GM23338 (cell line): ENCODE measurements at regions not wholly inside any gene's neighbourhood (a gene's known extent, or its start where the extent isn't known, plus 50 kb on each side); places are given as distances from the start of the nearest gene placed in this dataset.

Source experiments
- ATAC-seq: fragments of 200-7000 bp; cut with Tn5 transposase; 3 replicates; pipeline ENCODE4 v1.9.1; 2020
- DNase-seq: peaks from one replicate; pipeline ENCODE4 v3.0.0-alpha.2; 2015; ENCODE audit warnings: low spot score
- H2AFZ ChIP-seq: fragments of 200-600 bp; sonication (generic); 2 replicates; pipeline ENCODE4 v1.8.0; 2016; ENCODE audit warnings: antibody characterized with exemption, mild to moderate bottlenecking, moderate library complexity
- H3F3A ChIP-seq: fragments of 200-600 bp; sonication (generic); replicated peaks from 2 replicates; pipeline ENCODE4 v1.8.0; 2017; ENCODE audit warnings: antibody characterized with exemption, mixed run types, low read depth
- H3K27ac ChIP-seq: fragments of 200-600 bp; sonication (generic); 2 replicates; pipeline ENCODE4 v1.6.1; 2016; ENCODE audit warnings: low read depth
- H3K27me3 ChIP-seq: fragments of 200-600 bp; sonication (generic); 2 replicates; pipeline ENCODE4 v1.8.0; 2016; ENCODE audit warnings: mild to moderate bottlenecking, mixed run types, moderate library complexity; ENCODE audit not compliant: insufficient read depth
- H3K36me3 ChIP-seq: fragments of 200-600 bp; sonication (generic); 2 replicates; pipeline ENCODE4 v1.8.0; 2016; ENCODE audit warnings: mild to moderate bottlenecking; ENCODE audit not compliant: insufficient read depth
- H3K4me1 ChIP-seq: fragments of 200-600 bp; sonication (generic); 2 replicates; pipeline ENCODE4 v1.8.0; 2016; ENCODE audit warnings: mild to moderate bottlenecking, moderate library complexity; ENCODE audit not compliant: insufficient read depth
- H3K4me2 ChIP-seq: fragments of 200-600 bp; sonication (generic); 2 replicates; pipeline ENCODE4 v1.7.1; 2017; ENCODE audit warnings: mixed run types
- H3K4me3 ChIP-seq: fragments of 200-600 bp; sonication (generic); 2 replicates; pipeline ENCODE4 v1.6.1; 2016; ENCODE audit warnings: mixed run types
- H3K79me2 ChIP-seq: fragments of 200-600 bp; sonication (generic); replicated peaks from 2 replicates; pipeline ENCODE4 v1.8.0; 2017; ENCODE audit warnings: mild to moderate bottlenecking; ENCODE audit not compliant: insufficient read depth
- H3K9me2 ChIP-seq: fragments of 200-600 bp; sonication (generic); 2 replicates; pipeline ENCODE4 v1.8.0; 2017; ENCODE audit not compliant: insufficient read depth
- H4K20me1 ChIP-seq: fragments of 200-600 bp; sonication (generic); replicated peaks from 2 replicates; pipeline ENCODE4 v1.8.0; 2017; ENCODE audit warnings: mild to moderate bottlenecking; ENCODE audit not compliant: insufficient read depth
- H3K27ac Mint-ChIP-seq: 2 replicates; pipeline ENCODE4 v1.8.0; 2020; ENCODE audit warnings: inconsistent platforms, mild to moderate bottlenecking, moderate library complexity, mixed read lengths
- H3K27me3 Mint-ChIP-seq: 3 replicates; pipeline ENCODE4 v1.8.0; 2022; ENCODE audit warnings: low read depth, mild to moderate bottlenecking, moderate library complexity, mixed read lengths, inconsistent platforms; ENCODE audit not compliant: insufficient read depth, poor library complexity
- H3K36me3 Mint-ChIP-seq: 3 replicates; pipeline ENCODE4 v1.8.0; 2021; ENCODE audit warnings: low read depth, mild to moderate bottlenecking, inconsistent platforms, moderate library complexity, mixed read lengths
- H3K4me1 Mint-ChIP-seq: 3 replicates; pipeline ENCODE4 v1.8.0; 2020; ENCODE audit warnings: mild to moderate bottlenecking, inconsistent platforms, mixed read lengths
- H3K4me3 Mint-ChIP-seq: 3 replicates; pipeline ENCODE4 v1.8.0; 2021; ENCODE audit warnings: moderate library complexity, mild to moderate bottlenecking, inconsistent platforms, mixed read lengths
- H3K9me3 Mint-ChIP-seq: 3 replicates; pipeline ENCODE4 v1.8.0; 2020; ENCODE audit warnings: moderate library complexity, mild to moderate bottlenecking, inconsistent platforms, mixed read lengths
- JUNB ChIP-seq: IDR thresholded peaks from one replicate; pipeline ENCODE4 v1.6.1; 2016; ENCODE audit warnings: antibody characterized with exemption; ENCODE audit not compliant: unreplicated experiment
- POLR2AphosphoS5 ChIP-seq: IDR thresholded peaks from 2 replicates; pipeline ENCODE4 v1.6.1; 2016; ENCODE audit warnings: antibody characterized with exemption, low read depth
- REST ChIP-seq: IDR thresholded peaks from one replicate; pipeline ENCODE4 v1.6.1; 2018; ENCODE audit warnings: antibody characterized with exemption; ENCODE audit not compliant: unreplicated experiment
- ZNF114 ChIP-seq: fragments of 250-450 bp; sonication (Bioruptor Pico); IDR thresholded peaks from 2 replicates; pipeline ENCODE4 v1.5.0; 2020; ENCODE audit warnings: mild to moderate bottlenecking, moderate library complexity
- ZNF462 ChIP-seq: fragments of 250-450 bp; sonication (Bioruptor Pico); IDR thresholded peaks from 2 replicates; pipeline ENCODE4 v1.5.0; 2020; ENCODE audit warnings: mild to moderate bottlenecking, moderate library complexity

GRCh38 chr5:98497418-98497817 lies 276.0 kb upstream of the RGMB start:
- no peaks in the 10 kb centered on the region for H3K36me3 Mint-ChIP-seq

More at GRCh38 chr5:98497418-98497817, 276.0 kb upstream of the RGMB start:
- no peak for TF ChIP-seq ZNF462 (CRISPR knock-in tag)
- TF ChIP-seq ZNF114 (CRISPR knock-in tag): no peak
- TF ChIP-seq JUNB: no peak
- no peak for TF ChIP-seq REST
- no peak for TF ChIP-seq POLR2AphosphoS5
- Mint-ChIP-seq H3K4me3 (no peak overlapping the region), H3K9me3 (no peaks in the 10 kb centered on the region), H3K27me3 (peaks cover 1% of the 10 kb centered on the region), H3K4me1 (peaks cover 11% of the 10 kb centered on the region), H3K27ac (no peak overlapping the region)
- no peaks in the 10 kb centered on the region for H3K27me3 ChIP-seq
- H3K4me2 ChIP-seq: no peak overlapping the region
- no peaks in the 10 kb centered on the region for H3K79me2 ChIP-seq
- DNase-seq: no peak
- peaks cover 12% of the 10 kb centered on the region; the same call in 1 of the 2 replicates for H3K4me1 ChIP-seq
- no peaks in the 10 kb centered on the region for H4K20me1 ChIP-seq
- no peaks in the 10 kb centered on the region for H3K36me3 ChIP-seq
- no peak overlapping the region for H3K27ac ChIP-seq
- no peak for ATAC-seq
- H2AFZ ChIP-seq: no peak overlapping the region
- no peaks in the 10 kb centered on the region for H3F3A ChIP-seq
- no peak overlapping the region for H3K4me3 ChIP-seq
- no peaks in the 10 kb centered on the region for H3K9me2 ChIP-seq
